WTC11 (cell line): ENCODE measurements at regions not wholly inside any gene's neighbourhood (a gene's known extent, or its start where the extent isn't known, plus 50 kb on each side); places are given as distances from the start of the nearest gene placed in this dataset.

Experiments used
- ATAC-seq: fragments of 200-7000 bp; cut with Tn5 transposase; 2 replicates; pipeline ENCODE4 v1.10.0; 2021; ENCODE audit warnings: mild to moderate bottlenecking, moderate library complexity
- CTCF ChIA-PET: fragments of 300-600 bp; sonication (Branson Sonifier 250); formaldehyde crosslinking; loops from one replicate; lab custom pipeline; 2021; ENCODE audit warnings: antibody characterized with exemption; lab: Charles Lee
- POLR2A ChIA-PET: fragments of 350-600 bp; sonication (Branson Sonifier 250); formaldehyde crosslinking; loops from one replicate; lab custom pipeline; 2021; ENCODE audit warnings: antibody characterized with exemption; lab: Charles Lee
- DNase-seq: peaks from one replicate; pipeline ENCODE4 v3.0.0; 2021; ENCODE audit warnings: low spot score
- H3K27ac Mint-ChIP-seq: 2 replicates; pipeline ENCODE4 v1.8.0; 2021; ENCODE audit warnings: mixed read lengths
- H3K27me3 Mint-ChIP-seq: 2 replicates; pipeline ENCODE4 v1.8.0; 2021; ENCODE audit warnings: low read depth, mild to moderate bottlenecking, moderate library complexity, mixed read lengths
- H3K36me3 Mint-ChIP-seq: 2 replicates; pipeline ENCODE4 v1.8.0; 2021; ENCODE audit warnings: mixed read lengths
- H3K4me1 Mint-ChIP-seq: 2 replicates; pipeline ENCODE4 v1.8.0; 2022; ENCODE audit warnings: mixed read lengths
- H3K4me3 Mint-ChIP-seq: 2 replicates; pipeline ENCODE4 v1.8.0; 2021; ENCODE audit warnings: mild to moderate bottlenecking, moderate library complexity, mixed read lengths
- H3K9me3 Mint-ChIP-seq: 2 replicates; pipeline ENCODE4 v1.8.0; 2021; ENCODE audit warnings: mixed read lengths
- ATF2 ChIP-seq: sonication (generic); formaldehyde crosslinking; IDR thresholded peaks from 2 replicates; pipeline ENCODE4 v1.8.1; 2022; ENCODE audit warnings: low read depth, missing genetic modification reagents, borderline replicate concordance
- ERG ChIP-seq: fragments of 250-450 bp; sonication (Bioruptor Pico); IDR thresholded peaks from 2 replicates; pipeline ENCODE4 v1.8.0; 2021; ENCODE audit warnings: mild to moderate bottlenecking
- FOXK1 ChIP-seq: sonication (generic); formaldehyde crosslinking; IDR thresholded peaks from 2 replicates; pipeline ENCODE4 v1.8.0; 2022; ENCODE audit warnings: mild to moderate bottlenecking, moderate library complexity, missing genetic modification reagents
- MLX ChIP-seq: sonication (generic); formaldehyde crosslinking; IDR thresholded peaks from 2 replicates; pipeline ENCODE4 v1.8.1; 2023; ENCODE audit warnings: mild to moderate bottlenecking, missing genetic modification reagents, moderate library complexity
- MXD4 ChIP-seq: fragments of 250-450 bp; sonication (Bioruptor Pico); IDR thresholded peaks from 2 replicates; pipeline ENCODE4 v1.8.0; 2021; ENCODE audit warnings: mild to moderate bottlenecking, moderate library complexity, borderline replicate concordance
- OVOL2 ChIP-seq: fragments of 250-450 bp; sonication (Bioruptor Pico); IDR thresholded peaks from 2 replicates; pipeline ENCODE4 v1.9.0; 2021; ENCODE audit warnings: mild to moderate bottlenecking, borderline replicate concordance
- PRRX2 ChIP-seq: fragments of 250-450 bp; sonication (Bioruptor Pico); IDR thresholded peaks from 2 replicates; pipeline ENCODE4 v1.8.0; 2021; ENCODE audit warnings: mild to moderate bottlenecking
- SMAD3 ChIP-seq: sonication (generic); formaldehyde crosslinking; IDR thresholded peaks from 2 replicates; pipeline ENCODE4 v1.8.0; 2022; ENCODE audit warnings: missing genetic modification reagents, mild to moderate bottlenecking, borderline replicate concordance
- SP1 ChIP-seq: sonication (generic); formaldehyde crosslinking; conservative IDR thresholded peaks from 2 replicates; pipeline ENCODE4 v1.8.1; 2022; ENCODE audit warnings: missing genetic modification reagents
- TEAD4 ChIP-seq: sonication (generic); formaldehyde crosslinking; IDR thresholded peaks from 2 replicates; pipeline ENCODE4 v1.8.0; 2022; ENCODE audit warnings: mild to moderate bottlenecking, missing genetic modification reagents
- ZNF121 ChIP-seq: sonication (generic); formaldehyde crosslinking; IDR thresholded peaks from 2 replicates; pipeline ENCODE4 v1.8.0; 2023; ENCODE audit warnings: missing genetic modification reagents
- ZNF317 ChIP-seq: sonication (generic); formaldehyde crosslinking; IDR thresholded peaks from 2 replicates; pipeline ENCODE4 v1.8.1; 2023; ENCODE audit warnings: low read depth, mild to moderate bottlenecking, moderate library complexity, missing genetic modification reagents, borderline replicate concordance
- TF ChIP-seq, protein P1 (sequence below): sonication (generic); formaldehyde crosslinking; IDR thresholded peaks from 2 replicates; pipeline ENCODE4 v1.8.1; 2023; ENCODE audit warnings: mild to moderate bottlenecking, missing genetic modification reagents, moderate library complexity
- TF ChIP-seq, protein P2 (sequence below): sonication (generic); formaldehyde crosslinking; conservative IDR thresholded peaks from 2 replicates; pipeline ENCODE4 v1.8.1; 2023; ENCODE audit warnings: mild to moderate bottlenecking, low read depth, missing genetic modification reagents, moderate library complexity
- TF ChIP-seq, protein P3 (sequence below): sonication (generic); formaldehyde crosslinking; IDR thresholded peaks from 2 replicates; pipeline ENCODE4 v1.8.0; 2022; ENCODE audit warnings: mild to moderate bottlenecking, missing genetic modification reagents

GRCh38 chr3:107929088-107929487 is 161.7 kb downstream of the CD47 start:
- ATAC-seq, result no peak
- ChIA-PET CTCF (interaction anchor here (2.9 kb wide), 1 partner anchor 10 kb away, joined by 26 read pairs; no protein-coding TSS in a partner anchor), POLR2A (no interaction called here)
- TF ChIP-seq, protein P1, sequence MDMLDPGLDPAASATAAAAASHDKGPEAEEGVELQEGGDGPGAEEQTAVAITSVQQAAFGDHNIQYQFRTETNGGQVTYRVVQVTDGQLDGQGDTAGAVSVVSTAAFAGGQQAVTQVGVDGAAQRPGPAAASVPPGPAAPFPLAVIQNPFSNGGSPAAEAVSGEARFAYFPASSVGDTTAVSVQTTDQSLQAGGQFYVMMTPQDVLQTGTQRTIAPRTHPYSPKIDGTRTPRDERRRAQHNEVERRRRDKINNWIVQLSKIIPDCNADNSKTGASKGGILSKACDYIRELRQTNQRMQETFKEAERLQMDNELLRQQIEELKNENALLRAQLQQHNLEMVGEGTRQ (CRISPR knock-in tag), result no peak
- TF ChIP-seq PRRX2 (CRISPR knock-in tag) (no peak), TEAD4 (no peak), ATF2 (no peak), ERG (no peak), SMAD3 (CRISPR knock-in tag) (no peak), ZNF121 (no peak), OVOL2 (CRISPR knock-in tag) (no peak), SP1 (CRISPR knock-in tag) (no peak)
- TF ChIP-seq, protein P2, sequence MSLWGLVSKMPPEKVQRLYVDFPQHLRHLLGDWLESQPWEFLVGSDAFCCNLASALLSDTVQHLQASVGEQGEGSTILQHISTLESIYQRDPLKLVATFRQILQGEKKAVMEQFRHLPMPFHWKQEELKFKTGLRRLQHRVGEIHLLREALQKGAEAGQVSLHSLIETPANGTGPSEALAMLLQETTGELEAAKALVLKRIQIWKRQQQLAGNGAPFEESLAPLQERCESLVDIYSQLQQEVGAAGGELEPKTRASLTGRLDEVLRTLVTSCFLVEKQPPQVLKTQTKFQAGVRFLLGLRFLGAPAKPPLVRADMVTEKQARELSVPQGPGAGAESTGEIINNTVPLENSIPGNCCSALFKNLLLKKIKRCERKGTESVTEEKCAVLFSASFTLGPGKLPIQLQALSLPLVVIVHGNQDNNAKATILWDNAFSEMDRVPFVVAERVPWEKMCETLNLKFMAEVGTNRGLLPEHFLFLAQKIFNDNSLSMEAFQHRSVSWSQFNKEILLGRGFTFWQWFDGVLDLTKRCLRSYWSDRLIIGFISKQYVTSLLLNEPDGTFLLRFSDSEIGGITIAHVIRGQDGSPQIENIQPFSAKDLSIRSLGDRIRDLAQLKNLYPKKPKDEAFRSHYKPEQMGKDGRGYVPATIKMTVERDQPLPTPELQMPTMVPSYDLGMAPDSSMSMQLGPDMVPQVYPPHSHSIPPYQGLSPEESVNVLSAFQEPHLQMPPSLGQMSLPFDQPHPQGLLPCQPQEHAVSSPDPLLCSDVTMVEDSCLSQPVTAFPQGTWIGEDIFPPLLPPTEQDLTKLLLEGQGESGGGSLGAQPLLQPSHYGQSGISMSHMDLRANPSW (CRISPR knock-in tag), result no peak
- TF ChIP-seq, all 79 proteins: peak for 0
- Mint-ChIP-seq H3K27me3 (peaks cover 18% of the 10 kb centered on the region), H3K4me1 (peaks cover 8% of the 10 kb centered on the region), H3K9me3 (peaks cover 8% of the 10 kb centered on the region), H3K27ac (no peak overlapping the region), H3K36me3 (no peaks in the 10 kb centered on the region), H3K4me3 (no peak overlapping the region)
- DNase-seq, result no peak

DNA sequence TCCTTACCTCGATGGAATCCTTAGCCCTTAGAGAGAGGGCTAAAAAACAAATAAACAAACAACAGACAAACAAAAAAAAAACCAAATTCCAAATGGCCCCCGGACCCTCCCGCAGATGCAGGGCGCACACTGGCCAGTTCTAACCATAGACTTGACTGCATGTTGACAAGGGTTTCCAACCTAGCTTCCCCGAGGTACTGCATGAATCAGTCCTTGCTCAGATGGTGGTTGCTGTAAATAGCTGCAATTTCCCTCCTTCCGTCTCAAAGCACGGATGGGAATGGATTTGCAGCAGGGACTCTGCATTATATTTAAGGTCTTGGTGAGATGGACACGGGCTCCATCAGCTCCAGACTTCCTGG is 162.8 kb downstream of the CD47 start:
- H3K9me3 Mint-ChIP-seq, result peaks cover 2% of the 10 kb centered on the region; the same call in 1 of the 2 replicates
- peak overlapping the region; percentile 81 for H3K4me3 Mint-ChIP-seq
- peaks cover 8% of the 10 kb centered on the region for H3K4me1 Mint-ChIP-seq
- H3K36me3 Mint-ChIP-seq, result no peaks in the 10 kb centered on the region
- no peak overlapping the region for H3K27ac Mint-ChIP-seq
- ChIA-PET CTCF (interaction anchor here (0.6 to 2.9 kb wide), 29 partner anchors 9 to 692 kb away, joined by 3 to 26 read pairs (median 4); no protein-coding TSS in a partner anchor), POLR2A (no interaction called here)
- DNase-seq, result no peak
- no peak for TF ChIP-seq MXD4 (CRISPR knock-in tag)
- TF ChIP-seq, protein P3, sequence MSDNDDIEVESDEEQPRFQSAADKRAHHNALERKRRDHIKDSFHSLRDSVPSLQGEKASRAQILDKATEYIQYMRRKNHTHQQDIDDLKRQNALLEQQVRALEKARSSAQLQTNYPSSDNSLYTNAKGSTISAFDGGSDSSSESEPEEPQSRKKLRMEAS (CRISPR knock-in tag), result 0 out of 2 replicates have a peak, but pooled peaks have one; percentile 9
- no peak for TF ChIP-seq MLX (CRISPR knock-in tag)
- TF ChIP-seq ZNF317, result no peak
- no peak for TF ChIP-seq FOXK1 (CRISPR knock-in tag)
- H3K27me3 Mint-ChIP-seq, result peaks cover 18% of the 10 kb centered on the region
- ATAC-seq, result peak; percentile 50
